AG09319 (cell line): ENCODE measurements at regions not wholly inside any gene's neighbourhood (a gene's known extent, or its start where the extent isn't known, plus 50 kb on each side); places are given as distances from the start of the nearest gene placed in this dataset.

ENCODE experiments used
- DNase-seq: peaks from one replicate; pipeline ENCODE4 v3.0.0-alpha.2; 2010; ENCODE audit warnings: low read depth; ENCODE audit errors: extremely low read depth
- CTCF ChIP-seq: IDR thresholded peaks from 2 replicates; pipeline ENCODE4 v1.5.1; 2011; ENCODE audit warnings: low read depth, mild to moderate bottlenecking, inconsistent platforms, low read length, moderate library complexity

GRCh38 chr2:138922973-138923563, 142.9 kb upstream of the NXPH2 start:
- peak; percentile 14 for TF ChIP-seq CTCF
- DNase-seq = no peak

GRCh38 chr2:138919120-138919747, 139.0 kb upstream of the NXPH2 start:
- TF ChIP-seq CTCF = no peak

GRCh38 chr2:138910427-138910826, 130.2 kb upstream of the NXPH2 start:
- no peak for TF ChIP-seq CTCF
- no peak for DNase-seq

More at GRCh38 chr2:138919120-138919747, 139.0 kb upstream of the NXPH2 start:
- DNase-seq = no peak

- TF ChIP-seq CTCF = no peak
- DNase-seq = no peak
These were observed 126.4 kb upstream of the NXPH2 start for GRCh38 chr2:138906549-138906948.

- TF ChIP-seq CTCF = no peak
- no peak for DNase-seq
These were observed 122.2 kb upstream of the NXPH2 start for GRCh38 chr2:138902239-138902871.

- no peak for TF ChIP-seq CTCF
- no peak for DNase-seq
These were observed 121.3 kb upstream of the NXPH2 start for GRCh38 chr2:138901530-138901929.

GRCh38 chr2:138898855-138899254, 118.7 kb upstream of the NXPH2 start:
- DNase-seq = no peak
- no peak for TF ChIP-seq CTCF
